ENCODE measurements at regions not wholly inside any gene's neighbourhood (a gene's known extent, or its start where the extent isn't known, plus 50 kb on each side); places are given as distances from the start of the nearest gene placed in this dataset.

GRCh38 chr10:3946234-3947229, 161.5 kb upstream of the KLF6 start:
- TF ChIP-seq MYC (IDR thresholded peaks at IDR 0.05; ENCODE audit: low read depth, low read length), result no peak
- TF ChIP-seq POLR2A (IDR thresholded peaks at IDR 0.05; ENCODE audit: extremely low read depth, insufficient read length), result no peak
- no peak for TF ChIP-seq CTCF (IDR thresholded peaks at IDR 0.05; ENCODE audit: low read depth, low read length)
- TF ChIP-seq MAX (IDR thresholded peaks at IDR 0.05; ENCODE audit: low read depth, low read length), result no peak
- DNase-seq (ENCODE audit: low read depth), result no peak
- no peak overlapping the region for H3K4me3 ChIP-seq (ENCODE audit: low read depth, low read length)

- no peak overlapping the region for H3K4me3 ChIP-seq (ENCODE audit: low read depth, low read length)
- no peak for DNase-seq (ENCODE audit: low read depth)
- TF ChIP-seq POLR2A (IDR thresholded peaks at IDR 0.05; ENCODE audit: extremely low read depth, insufficient read length), result no peak
- no peak for TF ChIP-seq MYC (IDR thresholded peaks at IDR 0.05; ENCODE audit: low read depth, low read length)
- no peak for TF ChIP-seq CTCF (IDR thresholded peaks at IDR 0.05; ENCODE audit: low read depth, low read length)
- no peak for TF ChIP-seq MAX (IDR thresholded peaks at IDR 0.05; ENCODE audit: low read depth, low read length)
These were observed 160.0 kb upstream of the KLF6 start for GRCh38 chr10:3945026-3945425.

- no peak overlapping the region for H3K4me3 ChIP-seq (ENCODE audit: low read depth, low read length)
- TF ChIP-seq MAX (IDR thresholded peaks at IDR 0.05; ENCODE audit: low read depth, low read length), result no peak
- no peak for TF ChIP-seq POLR2A (IDR thresholded peaks at IDR 0.05; ENCODE audit: extremely low read depth, insufficient read length)
- no peak for TF ChIP-seq MYC (IDR thresholded peaks at IDR 0.05; ENCODE audit: low read depth, low read length)
- TF ChIP-seq CTCF (IDR thresholded peaks at IDR 0.05; ENCODE audit: low read depth, low read length), result no peak
These were observed 159.6 kb upstream of the KLF6 start for GRCh38 chr10:3944591-3944990.

GRCh38 chr10:3943695-3944257, 158.8 kb upstream of the KLF6 start:
- DNase-seq (ENCODE audit: low read depth), result no peak
- H3K4me3 ChIP-seq (ENCODE audit: low read depth, low read length), result no peak overlapping the region
- TF ChIP-seq MAX (IDR thresholded peaks at IDR 0.05; ENCODE audit: low read depth, low read length) (no peak), MYC (IDR thresholded peaks at IDR 0.05; ENCODE audit: low read depth, low read length) (no peak), CTCF (IDR thresholded peaks at IDR 0.05; ENCODE audit: low read depth, low read length) (no peak), POLR2A (IDR thresholded peaks at IDR 0.05; ENCODE audit: extremely low read depth, insufficient read length) (no peak)

More at GRCh38 chr10:3944591-3944990, 159.6 kb upstream of the KLF6 start:
- no peak for DNase-seq (ENCODE audit: low read depth)

GRCh38 chr10:3942937-3943489, 158.0 kb upstream of the KLF6 start:
- no peak for TF ChIP-seq MYC (IDR thresholded peaks at IDR 0.05; ENCODE audit: low read depth, low read length)
- no peak for TF ChIP-seq MAX (IDR thresholded peaks at IDR 0.05; ENCODE audit: low read depth, low read length)
- TF ChIP-seq POLR2A (IDR thresholded peaks at IDR 0.05; ENCODE audit: extremely low read depth, insufficient read length), result no peak
- TF ChIP-seq CTCF (IDR thresholded peaks at IDR 0.05; ENCODE audit: low read depth, low read length), result no peak
- H3K4me3 ChIP-seq (ENCODE audit: low read depth, low read length), result no peak overlapping the region
- no peak for DNase-seq (ENCODE audit: low read depth)

All from NB4 (cell line).